HepG2 (cell line): ENCODE measurements at regions not wholly inside any gene's neighbourhood (a gene's known extent, or its start where the extent isn't known, plus 50 kb on each side); places are given as distances from the start of the nearest gene placed in this dataset.

ENCODE experiments used
- CBX5 ChIP-seq: sonication (generic); formaldehyde crosslinking; IDR thresholded peaks from 2 replicates; pipeline ENCODE4 v1.4.0; 2020; ENCODE audit warnings: missing genetic modification reagents, borderline replicate concordance
- CHD2 ChIP-seq: IDR thresholded peaks from 2 replicates; pipeline ENCODE4 v1.6.1; 2011; ENCODE audit warnings: low read depth, low read length, improper control_type of control experiment
- PITX1 ChIP-seq: sonication (generic); formaldehyde crosslinking; IDR thresholded peaks from 2 replicates; pipeline ENCODE4 v1.5.1; 2020; ENCODE audit warnings: mild to moderate bottlenecking, missing genetic modification reagents
- ZNF816 ChIP-seq: sonication (generic); formaldehyde crosslinking; IDR thresholded peaks from 2 replicates; pipeline ENCODE4 v1.8.0; 2022; ENCODE audit warnings: missing genetic modification reagents, mild to moderate bottlenecking, borderline replicate concordance
- TF ChIP-seq, protein P1 (sequence below): sonication (generic); formaldehyde crosslinking; IDR thresholded peaks from 2 replicates; pipeline ENCODE4 v1.5.0; 2020; ENCODE audit warnings: mild to moderate bottlenecking, missing genetic modification reagents, moderate library complexity
- TF ChIP-seq, protein P2 (sequence below): IDR thresholded peaks from 2 replicates; pipeline ENCODE4 v1.6.1; 2016; ENCODE audit warnings: missing biosample characterization, missing genetic modification reagents, low read depth

DNA sequence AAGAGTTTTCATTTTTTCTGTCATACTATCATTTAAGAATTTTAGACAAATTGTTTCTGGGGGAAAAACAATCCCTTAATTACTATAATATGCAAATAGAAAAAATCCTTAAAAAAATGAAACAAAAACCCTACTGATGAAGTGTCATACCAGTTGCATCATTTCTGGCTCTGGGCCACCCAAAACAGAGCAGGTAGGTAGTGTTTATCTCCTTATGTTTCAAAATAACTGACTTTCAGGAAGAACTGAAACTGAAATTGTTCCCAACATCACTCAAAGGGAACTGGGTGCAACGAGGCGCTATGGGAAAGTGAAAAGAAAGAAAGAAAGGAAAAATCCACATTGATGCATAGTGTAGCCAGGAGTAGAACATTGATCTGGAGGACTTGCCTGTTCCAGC is 653.1 kb upstream of the SOX9 start:
- no peak for TF ChIP-seq ZNF816 (CRISPR knock-in tag)
- TF ChIP-seq, protein P1, sequence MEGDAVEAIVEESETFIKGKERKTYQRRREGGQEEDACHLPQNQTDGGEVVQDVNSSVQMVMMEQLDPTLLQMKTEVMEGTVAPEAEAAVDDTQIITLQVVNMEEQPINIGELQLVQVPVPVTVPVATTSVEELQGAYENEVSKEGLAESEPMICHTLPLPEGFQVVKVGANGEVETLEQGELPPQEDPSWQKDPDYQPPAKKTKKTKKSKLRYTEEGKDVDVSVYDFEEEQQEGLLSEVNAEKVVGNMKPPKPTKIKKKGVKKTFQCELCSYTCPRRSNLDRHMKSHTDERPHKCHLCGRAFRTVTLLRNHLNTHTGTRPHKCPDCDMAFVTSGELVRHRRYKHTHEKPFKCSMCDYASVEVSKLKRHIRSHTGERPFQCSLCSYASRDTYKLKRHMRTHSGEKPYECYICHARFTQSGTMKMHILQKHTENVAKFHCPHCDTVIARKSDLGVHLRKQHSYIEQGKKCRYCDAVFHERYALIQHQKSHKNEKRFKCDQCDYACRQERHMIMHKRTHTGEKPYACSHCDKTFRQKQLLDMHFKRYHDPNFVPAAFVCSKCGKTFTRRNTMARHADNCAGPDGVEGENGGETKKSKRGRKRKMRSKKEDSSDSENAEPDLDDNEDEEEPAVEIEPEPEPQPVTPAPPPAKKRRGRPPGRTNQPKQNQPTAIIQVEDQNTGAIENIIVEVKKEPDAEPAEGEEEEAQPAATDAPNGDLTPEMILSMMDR: no peak
- no peak for TF ChIP-seq PITX1 (CRISPR knock-in tag)
- no peak for TF ChIP-seq CBX5 (CRISPR knock-in tag)
- TF ChIP-seq, protein P2, sequence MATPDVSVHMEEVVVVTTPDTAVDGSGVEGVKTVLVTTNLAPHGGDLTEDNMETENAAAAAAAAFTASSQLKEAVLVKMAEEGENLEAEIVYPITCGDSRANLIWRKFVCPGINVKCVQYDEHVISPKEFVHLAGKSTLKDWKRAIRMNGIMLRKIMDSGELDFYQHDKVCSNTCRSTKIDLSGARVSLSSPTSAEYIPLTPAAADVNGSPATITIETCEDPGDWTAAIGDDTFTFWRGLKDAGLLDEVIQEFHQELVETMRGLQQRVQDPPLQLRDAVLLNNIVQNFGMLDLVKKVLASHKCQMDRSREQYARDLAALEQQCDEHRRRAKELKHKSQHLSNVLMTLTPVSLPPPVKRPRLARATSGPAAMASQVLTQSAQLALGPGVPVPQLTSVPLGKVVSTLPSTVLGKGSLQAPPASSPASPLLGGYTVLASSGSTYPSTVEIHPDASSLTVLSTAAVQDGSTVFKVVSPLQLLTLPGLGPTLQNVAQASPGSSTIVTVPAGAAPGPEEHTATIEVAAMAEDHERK (CRISPR knock-in tag): no peak
- TF ChIP-seq CHD2: no peak
